SU-DHL-6 (cell line): ENCODE measurements at regions not wholly inside any gene's neighbourhood (a gene's known extent, or its start where the extent isn't known, plus 50 kb on each side); places are given as distances from the start of the nearest gene placed in this dataset.

Experiments used
- EZH2phosphoT487 ChIP-seq: fragments of 200-600 bp; sonication (generic), shearing (Covaris generic); conservative IDR thresholded peaks from 2 replicates; pipeline ENCODE4 v1.6.1; 2018; ENCODE audit warnings: mild to moderate bottlenecking, antibody characterized with exemption, low read length, moderate library complexity, mixed read lengths
- TF ChIP-seq, protein P1 (sequence below): fragments of 200-600 bp; sonication (generic); IDR thresholded peaks from one replicate; pipeline ENCODE4 v1.5.1; 2017; ENCODE audit warnings: antibody characterized with exemption, mild to moderate bottlenecking, low read length, moderate library complexity; ENCODE audit not compliant: insufficient read depth, poor library complexity, severe bottlenecking

DNA sequence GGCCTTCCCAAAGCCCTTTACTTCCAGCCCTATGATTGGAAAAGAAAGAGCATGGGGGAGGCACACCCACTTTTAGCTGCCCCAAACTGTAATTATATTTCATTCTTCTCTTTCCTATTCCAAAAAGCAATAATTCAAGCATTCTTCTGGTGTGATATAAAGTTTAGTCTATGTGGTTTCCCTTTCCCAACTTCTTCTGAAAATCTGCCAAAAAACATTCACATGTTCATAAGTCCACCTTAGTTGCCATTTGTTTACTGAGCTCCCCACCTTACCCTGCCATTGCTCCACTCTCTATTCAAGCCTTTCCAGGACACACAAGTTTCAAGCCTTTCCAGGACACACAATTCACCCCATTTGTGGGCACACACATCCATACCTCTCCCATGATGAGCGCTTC lies 111.6 kb upstream of the BMAL1 start:
- TF ChIP-seq, protein P1, sequence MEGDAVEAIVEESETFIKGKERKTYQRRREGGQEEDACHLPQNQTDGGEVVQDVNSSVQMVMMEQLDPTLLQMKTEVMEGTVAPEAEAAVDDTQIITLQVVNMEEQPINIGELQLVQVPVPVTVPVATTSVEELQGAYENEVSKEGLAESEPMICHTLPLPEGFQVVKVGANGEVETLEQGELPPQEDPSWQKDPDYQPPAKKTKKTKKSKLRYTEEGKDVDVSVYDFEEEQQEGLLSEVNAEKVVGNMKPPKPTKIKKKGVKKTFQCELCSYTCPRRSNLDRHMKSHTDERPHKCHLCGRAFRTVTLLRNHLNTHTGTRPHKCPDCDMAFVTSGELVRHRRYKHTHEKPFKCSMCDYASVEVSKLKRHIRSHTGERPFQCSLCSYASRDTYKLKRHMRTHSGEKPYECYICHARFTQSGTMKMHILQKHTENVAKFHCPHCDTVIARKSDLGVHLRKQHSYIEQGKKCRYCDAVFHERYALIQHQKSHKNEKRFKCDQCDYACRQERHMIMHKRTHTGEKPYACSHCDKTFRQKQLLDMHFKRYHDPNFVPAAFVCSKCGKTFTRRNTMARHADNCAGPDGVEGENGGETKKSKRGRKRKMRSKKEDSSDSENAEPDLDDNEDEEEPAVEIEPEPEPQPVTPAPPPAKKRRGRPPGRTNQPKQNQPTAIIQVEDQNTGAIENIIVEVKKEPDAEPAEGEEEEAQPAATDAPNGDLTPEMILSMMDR, result no peak
- TF ChIP-seq EZH2phosphoT487, result no peak
